ENCODE measurements at regions not wholly inside any gene's neighbourhood (a gene's known extent, or its start where the extent isn't known, plus 50 kb on each side); places are given as distances from the start of the nearest gene placed in this dataset.

- DNase-seq: no peak
Observed at GRCh38 chr9:90948156-90948555, 146.5 kb downstream of the SYK start.

- DNase-seq: no peak
Observed at GRCh38 chr9:90950600-90950999, 149.0 kb downstream of the SYK start.

- no peak for DNase-seq
Observed at GRCh38 chr9:90953200-90953599, 151.6 kb downstream of the SYK start.

GRCh38 chr9:90953805-90954204, 152.2 kb downstream of the SYK start:
- DNase-seq: no peak

- no peak for DNase-seq
Observed at GRCh38 chr9:90956026-90956810, 154.6 kb downstream of the SYK start.

GRCh38 chr9:90958328-90958727, 156.7 kb downstream of the SYK start:
- DNase-seq: no peak

- no peak for DNase-seq
Observed at GRCh38 chr9:90960941-90961340, 159.3 kb downstream of the SYK start.

GRCh38 chr9:90961375-90961774, 159.8 kb downstream of the SYK start:
- DNase-seq: peak; percentile 83

GRCh38 chr9:90964101-90965020, 162.7 kb downstream of the SYK start:
- DNase-seq: peak; percentile 63

GRCh38 chr9:90965226-90966030, 163.8 kb downstream of the SYK start:
- DNase-seq: no peak

- DNase-seq: no peak
Observed at GRCh38 chr9:90966031-90966290, 164.3 kb downstream of the SYK start.

- no peak for DNase-seq
Observed at GRCh38 chr9:90966480-90967144, 165.0 kb downstream of the SYK start.

GRCh38 chr9:90967145-90967538, 165.5 kb downstream of the SYK start:
- DNase-seq: no peak

GRCh38 chr9:90969021-90969675, 167.5 kb downstream of the SYK start:
- DNase-seq: peak; percentile 78

- DNase-seq: no peak
Observed at GRCh38 chr9:90970608-90971007, 169.0 kb downstream of the SYK start.

- no peak for DNase-seq
Observed at GRCh38 chr9:90972057-90972456, 170.4 kb downstream of the SYK start.

GRCh38 chr9:90974016-90974415, 172.4 kb downstream of the SYK start:
- DNase-seq: no peak

GRCh38 chr9:90974643-90975245, 173.1 kb downstream of the SYK start:
- DNase-seq: no peak

- no peak for DNase-seq
Observed at GRCh38 chr9:90975781-90976538, 174.3 kb downstream of the SYK start.

- DNase-seq: no peak
Observed at GRCh38 chr9:90979138-90979551, 177.5 kb downstream of the SYK start.

- no peak for DNase-seq
Observed at GRCh38 chr9:90979639-90980038, 178.0 kb downstream of the SYK start.

Data from NCI-H345 (cell line).